A549 (cell line): ENCODE measurements at regions not wholly inside any gene's neighbourhood (a gene's known extent, or its start where the extent isn't known, plus 50 kb on each side); places are given as distances from the start of the nearest gene placed in this dataset.
A peak's percentile ranks its signal among the peaks of the same experiment; 100 is the strongest.

Experiments
- ATAC-seq, 2 experiments: fragments of 200-7000 bp in 1 of 2; fragments of >200 bp in 1 of 2; cut with Nextera tagmentation in 1 of 2; cut with Tn5 transposase in 1 of 2; 3 replicates each; pipeline versions ENCODE4 v1.8.0 to v1.9.1; 2018 to 2020; ENCODE audit warnings: mild to moderate bottlenecking in 1 of 2, moderate library complexity in 1 of 2
- CTCF ChIA-PET: fragments of 300-600 bp; sonication (Branson Sonifier 250); formaldehyde crosslinking; extraction: SDS; loops from one replicate; lab custom pipeline; 2021; ENCODE audit warnings: antibody characterized with exemption, inconsistent platforms; lab: Yijun Ruan, JAX
- POLR2A ChIA-PET: fragments of 350-600 bp; formaldehyde crosslinking; extraction: SDS; loops from one replicate; lab custom pipeline; 2021; ENCODE audit warnings: antibody characterized with exemption, inconsistent platforms; lab: Yijun Ruan, JAX
- DNase-seq, 2 experiments: peaks; one replicate each; pipeline versions ENCODE4 v3.0.0 to v3.0.0-alpha.2; 2011 to 2016; ENCODE audit warnings: low read depth in 1 of 2, low spot score in 1 of 2
- FAIRE-seq: peaks from 2 replicates; lab custom pipeline; 2011; peaks lifted over from hg19 to GRCh38; lab: Jason Lieb, UNC
- H3K27ac ChIP-seq, 2 experiments: fragments of >200 bp; sonication (Bioruptor Twin); formaldehyde crosslinking; 3 replicates each; pipeline ENCODE4 v1.5.1; 2016 to 2017
- H3K4me1 ChIP-seq: fragments of >200 bp; sonication (Bioruptor Twin); formaldehyde crosslinking; 3 replicates; pipeline ENCODE4 v1.6.1; 2016
- H3K4me2 ChIP-seq: fragments of >200 bp; sonication (Bioruptor Twin); formaldehyde crosslinking; 3 replicates; pipeline ENCODE4 v1.6.1; 2016
- H3K4me3 ChIP-seq: fragments of >200 bp; sonication (Bioruptor Twin); formaldehyde crosslinking; 3 replicates; pipeline ENCODE4 v1.5.1; 2016
- H3K9me3 ChIP-seq: fragments of >200 bp; sonication (Bioruptor Twin); formaldehyde crosslinking; 3 replicates; pipeline ENCODE4 v1.6.1; 2016
- BCL3 ChIP-seq: fragments of >200 bp; sonication (Bioruptor Twin); formaldehyde crosslinking; IDR thresholded peaks from 3 replicates; pipeline ENCODE4 v1.6.1; 2016
- CEBPB ChIP-seq, 2 experiments: fragments of >200 bp in 1 of 2; sonication (Bioruptor Twin) in 1 of 2; formaldehyde crosslinking in 1 of 2; IDR thresholded peaks; 2 replicates each; pipeline ENCODE4 v1.6.1; 2012 to 2016
- CHD2 ChIP-seq: fragments of 150-350 bp; IDR thresholded peaks from 2 replicates; pipeline ENCODE4 v1.6.1; 2014; ENCODE audit warnings: low read length; ENCODE audit not compliant: partially characterized antibody
- E2F6 ChIP-seq: IDR thresholded peaks from 2 replicates; pipeline ENCODE4 v1.6.1; 2012; ENCODE audit warnings: low read depth, borderline replicate concordance
- EHF ChIP-seq: fragments of 250-450 bp; sonication (Bioruptor Pico); IDR thresholded peaks from 2 replicates; pipeline ENCODE4 v1.5.0; 2020; ENCODE audit warnings: mild to moderate bottlenecking
- EHMT2 ChIP-seq: fragments of 200-600 bp; sonication (generic); IDR thresholded peaks from 2 replicates; pipeline ENCODE4 v1.6.1; 2016; ENCODE audit warnings: antibody characterized with exemption, low read depth, mild to moderate bottlenecking, moderate library complexity
- ESRRA ChIP-seq: fragments of 150-350 bp; IDR thresholded peaks from 2 replicates; pipeline ENCODE4 v1.6.1; 2014; ENCODE audit warnings: mild to moderate bottlenecking, low read length, borderline replicate concordance
- FOSL2 ChIP-seq, 2 experiments: fragments of 450-650 bp in 1 of 2; fragments of >200 bp in 1 of 2; sonication (Bioruptor Twin) in 1 of 2; formaldehyde crosslinking; IDR thresholded peaks; 2 replicates each; pipeline versions ENCODE4 v1.5.0 to v1.6.1; 2016 to 2020; ENCODE audit warnings: mild to moderate bottlenecking in 1 of 2, moderate library complexity in 1 of 2
- GATA3 ChIP-seq: IDR thresholded peaks from 2 replicates; pipeline ENCODE4 v1.6.1; 2012; ENCODE audit warnings: borderline replicate concordance
- HEYL ChIP-seq: fragments of 250-450 bp; sonication (Bioruptor Pico); IDR thresholded peaks from 2 replicates; pipeline ENCODE4 v1.8.0; 2021; ENCODE audit warnings: mild to moderate bottlenecking, moderate library complexity
- HMGXB4 ChIP-seq: fragments of 250-450 bp; sonication (Bioruptor Pico); IDR thresholded peaks from 2 replicates; pipeline ENCODE4 v1.5.0; 2021; ENCODE audit warnings: mild to moderate bottlenecking, moderate library complexity, borderline replicate concordance
- HOXB13 ChIP-seq: fragments of 250-450 bp; sonication (Bioruptor Pico); IDR thresholded peaks from 2 replicates; pipeline ENCODE4 v1.5.0; 2020; ENCODE audit warnings: low read depth, mild to moderate bottlenecking, moderate library complexity
- MAFK ChIP-seq: fragments of 450-650 bp; IDR thresholded peaks from 2 replicates; pipeline ENCODE4 v1.6.1; 2014; ENCODE audit not compliant: partially characterized antibody
- MAX ChIP-seq: IDR thresholded peaks from 2 replicates; pipeline ENCODE4 v1.6.1; 2012
- NFE2L2 ChIP-seq: fragments of 150-350 bp; conservative IDR thresholded peaks from 2 replicates; pipeline ENCODE4 v1.6.1; 2014; ENCODE audit warnings: low read length
- NPAS2 ChIP-seq: fragments of 250-450 bp; sonication (Bioruptor Pico); IDR thresholded peaks from 2 replicates; pipeline ENCODE4 v1.8.0; 2022; ENCODE audit warnings: mild to moderate bottlenecking, moderate library complexity, borderline replicate concordance
- PBX3 ChIP-seq: IDR thresholded peaks from 2 replicates; pipeline ENCODE4 v1.6.1; 2012
- POLR2A ChIP-seq: IDR thresholded peaks from 2 replicates; pipeline ENCODE4 v1.6.1; 2012; ENCODE audit warnings: mild to moderate bottlenecking, low read length
- POLR2AphosphoS2 ChIP-seq: conservative IDR thresholded peaks from 2 replicates; pipeline ENCODE4 v1.6.1; 2012; ENCODE audit warnings: low read length, improper control_type of control experiment, inconsistent platforms
- SMC3 ChIP-seq: fragments of >200 bp; sonication (Bioruptor Twin); formaldehyde crosslinking; IDR thresholded peaks from 3 replicates; pipeline ENCODE4 v1.6.1; 2018; ENCODE audit warnings: inconsistent platforms
- SREBF2 ChIP-seq: fragments of 450-650 bp; IDR thresholded peaks from 2 replicates; pipeline ENCODE4 v1.6.1; 2014; ENCODE audit warnings: mild to moderate bottlenecking, moderate library complexity
- TP53 ChIP-seq: fragments of 250-450 bp; sonication (Bioruptor Pico); IDR thresholded peaks from 2 replicates; pipeline ENCODE4 v1.5.0; 2021; ENCODE audit warnings: mild to moderate bottlenecking, moderate library complexity
- ZSCAN20 ChIP-seq: fragments of 250-450 bp; sonication (Bioruptor Pico); IDR thresholded peaks from 2 replicates; pipeline ENCODE4 v1.8.0; 2022; ENCODE audit warnings: mild to moderate bottlenecking, moderate library complexity
- WGBS: methylation state at CpG from one replicate; pipeline ENCODE4 v1.1.6; 2017; ENCODE audit errors: missing lambda C conversion rate; 5-methylcytosine and 5-hydroxymethylcytosine counted together

- CTCF ChIA-PET, result interaction anchor here (1.3 to 4.7 kb wide), 3 partner anchors 27 to 1091 kb away, joined by 3 to 19 read pairs (median 7); no protein-coding TSS in a partner anchor
- ATAC-seq (peak; percentile 88 to 89), FAIRE-seq (no peak), DNase-seq (peak; percentile 57 to 90)
- peaks cover 34% of the 10 kb centered on the region for H3K4me1 ChIP-seq
- no peaks in the 10 kb centered on the region for H3K9me3 ChIP-seq
- peak overlapping the region; percentile 78 to 82 for H3K27ac ChIP-seq
- peak overlapping the region; percentile 27 for H3K4me3 ChIP-seq
- WGBS, result 5% methylated on average over 11 of the region's 12 CpGs
- H3K4me2 ChIP-seq, result peak overlapping the region; percentile 92
- POLR2A ChIA-PET, result no interaction called here
- TF ChIP-seq MAFK, result peak; percentile 59
- 0 out of 2 replicates have a peak, but pooled peaks have one; percentile 32 for TF ChIP-seq PBX3
- no peak for TF ChIP-seq CHD2
- TF ChIP-seq HOXB13 (CRISPR knock-in tag), result no peak
- no peak for TF ChIP-seq CEBPB (IDR thresholded peaks at IDR 0.05)
- TF ChIP-seq FOSL2 (IDR thresholded peaks at IDR 0.05), result no peak
- peak; percentile 70 for TF ChIP-seq FOSL2 (CRISPR knock-in tag; IDR thresholded peaks at IDR 0.05)
- TF ChIP-seq MAX, result peak; percentile 44; the same call in 1 of the 2 replicates
- no peak for TF ChIP-seq EHMT2
- no peak for TF ChIP-seq TP53
- no peak for TF ChIP-seq E2F6
- no peak for TF ChIP-seq BCL3
- no peak for TF ChIP-seq HMGXB4 (CRISPR knock-in tag)
- TF ChIP-seq ESRRA, result no peak
- peak; percentile 45; the same call in 1 of the 2 replicates for TF ChIP-seq GATA3
- TF ChIP-seq NPAS2 (CRISPR knock-in tag), result no peak
- no peak for TF ChIP-seq NFE2L2
- no peak for TF ChIP-seq SREBF2
- TF ChIP-seq EHF (CRISPR knock-in tag), result no peak
These were observed 104.7 kb upstream of the NOCT start for GRCh38 chr4:138910914-138911336.

- ATAC-seq (peak; percentile 60 to 77), FAIRE-seq (no peak), DNase-seq (peak in 1 of 2 experiments; percentile 31)
- WGBS, result 12% methylated on average over 6 of the region's 6 CpGs
- CTCF ChIA-PET, result interaction anchor here (0.9 to 4.7 kb wide), 5 partner anchors 8 to 1090 kb away, joined by 3 to 19 read pairs (median 5); no protein-coding TSS in a partner anchor
- Histone ChIP-seq H3K27ac (peak overlapping the region; percentile 78 to 82; a peak in 5 of 6 replicates), H3K4me3 (no peak overlapping the region; the same call in 2 of the 3 replicates), H3K4me1 (peaks cover 34% of the 10 kb centered on the region), H3K9me3 (no peaks in the 10 kb centered on the region), H3K4me2 (peak overlapping the region; percentile 92)
- TF ChIP-seq HOXB13 (CRISPR knock-in tag) (no peak), ESRRA (no peak), SMC3 (no peak), FOSL2 (IDR thresholded peaks at IDR 0.05) (0 out of 2 replicates have a peak, but pooled peaks have one; percentile 17), FOSL2 (CRISPR knock-in tag; IDR thresholded peaks at IDR 0.05) (peak; percentile 45), ZSCAN20 (CRISPR knock-in tag) (no peak), HEYL (CRISPR knock-in tag) (no peak), POLR2AphosphoS2 (no peak), POLR2A (no peak)
- POLR2A ChIA-PET, result interaction anchor here (0.7 kb wide), 1 partner anchor 216 kb away, joined by 3 read pairs; no protein-coding TSS in a partner anchor
These were observed 105.2 kb upstream of the NOCT start for GRCh38 chr4:138910195-138910913.
